ENCODE measurements at regions not wholly inside any gene's neighbourhood (a gene's known extent, or its start where the extent isn't known, plus 50 kb on each side); places are given as distances from the start of the nearest gene placed in this dataset.

DNA sequence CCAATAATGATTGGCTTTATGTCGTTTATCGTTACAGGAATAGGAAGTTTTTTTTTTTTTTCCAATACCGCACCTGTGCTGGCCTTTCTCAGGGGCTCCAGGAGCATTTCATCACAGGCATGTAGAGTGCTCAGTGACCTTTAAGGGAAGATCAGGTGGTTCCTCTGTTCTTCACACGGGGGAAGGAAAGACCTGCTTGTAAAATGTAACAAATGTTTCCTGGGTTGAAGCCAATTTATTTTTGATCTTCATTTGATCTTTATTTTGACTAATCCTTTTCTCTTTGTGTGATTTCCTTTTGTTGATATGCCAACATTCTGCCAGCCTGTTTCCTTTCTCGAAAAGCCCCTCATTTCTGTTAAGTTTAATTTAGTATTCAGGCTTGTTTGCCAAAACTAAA lies 61.9 kb upstream of the HBS1L start:
- TF ChIP-seq ZNF362 (tag by site-specific recombination; IDR thresholded peaks at IDR 0.05), result no peak
- TF ChIP-seq GLIS2 (tag by site-specific recombination; IDR thresholded peaks at IDR 0.05), result no peak
- TF ChIP-seq ZNF132 (tag by site-specific recombination; IDR thresholded peaks at IDR 0.05; ENCODE audit: borderline replicate concordance), result no peak
- no peak for TF ChIP-seq ZNF560 (tag by site-specific recombination; IDR thresholded peaks at IDR 0.05; ENCODE audit: borderline replicate concordance)
- TF ChIP-seq ZNF148 (tag by site-specific recombination; IDR thresholded peaks at IDR 0.05; ENCODE audit: borderline replicate concordance), result no peak
- TF ChIP-seq GLI2 (tag by site-specific recombination; IDR thresholded peaks at IDR 0.05; ENCODE audit: borderline replicate concordance, low read depth), result no peak
- no peak for TF ChIP-seq ZNF791 (tag by site-specific recombination; IDR thresholded peaks at IDR 0.05)
- TF ChIP-seq OVOL3 (tag by site-specific recombination; IDR thresholded peaks at IDR 0.05), result no peak
- TF ChIP-seq PRDM6 (tag by site-specific recombination; IDR thresholded peaks at IDR 0.05), result no peak
- no peak for TF ChIP-seq ZNF548 (tag by site-specific recombination; IDR thresholded peaks at IDR 0.05)
- TF ChIP-seq ZNF843 (tag by site-specific recombination; IDR thresholded peaks at IDR 0.05), result no peak
- no peak for TF ChIP-seq ZFP69B (tag by site-specific recombination; IDR thresholded peaks at IDR 0.05)
- TF ChIP-seq ZFHX2 (tag by site-specific recombination; conservative IDR thresholded peaks at IDR 0.05), result no peak
- no peak for TF ChIP-seq ZNF610 (tag by site-specific recombination; IDR thresholded peaks at IDR 0.05; ENCODE audit: borderline replicate concordance)
- TF ChIP-seq ZNF624 (tag by site-specific recombination; IDR thresholded peaks at IDR 0.05), result no peak
- TF ChIP-seq ZBTB8A (tag by site-specific recombination; IDR thresholded peaks at IDR 0.05), result no peak
- no peak for TF ChIP-seq ZNF138 (tag by site-specific recombination; IDR thresholded peaks at IDR 0.05; ENCODE audit: borderline replicate concordance)
- TF ChIP-seq SCRT1 (tag by site-specific recombination; IDR thresholded peaks at IDR 0.05; ENCODE audit: borderline replicate concordance), result no peak
- no peak for TF ChIP-seq GLI4 (tag by site-specific recombination; IDR thresholded peaks at IDR 0.05)
- TF ChIP-seq ZNF704 (tag by site-specific recombination; IDR thresholded peaks at IDR 0.05), result no peak
- Histone ChIP-seq H3K27ac (ENCODE audit: extremely low read depth, low read depth, low read length) (no peak overlapping the region), H3K36me3 (ENCODE audit: control insufficient read depth in 2 of 2, insufficient read depth in 1 of 2, low read length in 2 of 2) (no peaks in the 10 kb centered on the region), H3K4me1 (ENCODE audit: control insufficient read depth, insufficient read depth, low read length) (no peaks in the 10 kb centered on the region), H3K9me3 (ENCODE audit: control insufficient read depth, insufficient read depth, low read depth, low read length) (no peaks in the 10 kb centered on the region), H3K4me3 (ENCODE audit: low read depth, low read length) (no peak overlapping the region)
- ChIA-PET CTCF (interaction anchor here (0.7 kb wide), 1 partner anchor 231 kb away, joined by 3 read pairs; no protein-coding TSS in a partner anchor), POLR2A (no interaction called here)

- no peaks in the 10 kb centered on the region for H3K36me3 ChIP-seq (ENCODE audit: control insufficient read depth in 2 of 2, insufficient read depth in 1 of 2, low read length in 2 of 2)
- no peak overlapping the region for H3K27ac ChIP-seq (ENCODE audit: extremely low read depth, low read depth, low read length)
- H3K9me3 ChIP-seq (ENCODE audit: control insufficient read depth, insufficient read depth, low read depth, low read length), result no peaks in the 10 kb centered on the region
- ChIA-PET POLR2A (no interaction called here), CTCF (interaction anchor here (0.7 kb wide), 1 partner anchor 232 kb away, joined by 3 read pairs; no protein-coding TSS in a partner anchor)
- H3K4me1 ChIP-seq (ENCODE audit: control insufficient read depth, insufficient read depth, low read length), result no peaks in the 10 kb centered on the region
- no peak overlapping the region for H3K4me3 ChIP-seq (ENCODE audit: low read depth, low read length)
- TF ChIP-seq KLF10 (tag by site-specific recombination; IDR thresholded peaks at IDR 0.05) (no peak), KLF1 (tag by site-specific recombination; IDR thresholded peaks at IDR 0.05) (no peak), ZNF280C (tag by site-specific recombination; IDR thresholded peaks at IDR 0.05) (no peak), ZNF48 (tag by site-specific recombination; IDR thresholded peaks at IDR 0.05) (no peak), RBAK (tag by site-specific recombination; IDR thresholded peaks at IDR 0.05) (no peak), ZNF433 (tag by site-specific recombination; IDR thresholded peaks at IDR 0.05; ENCODE audit: low read depth) (no peak), KLF16 (tag by site-specific recombination; IDR thresholded peaks at IDR 0.05) (no peak), ZNF175 (tag by site-specific recombination; IDR thresholded peaks at IDR 0.05) (no peak), ZBTB20 (tag by site-specific recombination; IDR thresholded peaks at IDR 0.05) (no peak), ZNF324 (tag by site-specific recombination; IDR thresholded peaks at IDR 0.05) (no peak)
These were observed 61.2 kb upstream of the HBS1L start for GRCh38 chr6:135115834-135116233.
